Femur (tissue), 1 donor: ENCODE measurements at regions not wholly inside any gene's neighbourhood (a gene's known extent, or its start where the extent isn't known, plus 50 kb on each side); places are given as distances from the start of the nearest gene placed in this dataset.

Experiments
- DNase-seq: peaks from one replicate; pipeline ENCODE4 v3.0.0-alpha.2; 2017

- no peak for DNase-seq
Measured at GRCh38 chr1:55839626-55840025, 624.5 kb upstream of the USP24 start.

GRCh38 chr1:55839221-55839620, 624.1 kb upstream of the USP24 start:
- DNase-seq, result no peak

DNA sequence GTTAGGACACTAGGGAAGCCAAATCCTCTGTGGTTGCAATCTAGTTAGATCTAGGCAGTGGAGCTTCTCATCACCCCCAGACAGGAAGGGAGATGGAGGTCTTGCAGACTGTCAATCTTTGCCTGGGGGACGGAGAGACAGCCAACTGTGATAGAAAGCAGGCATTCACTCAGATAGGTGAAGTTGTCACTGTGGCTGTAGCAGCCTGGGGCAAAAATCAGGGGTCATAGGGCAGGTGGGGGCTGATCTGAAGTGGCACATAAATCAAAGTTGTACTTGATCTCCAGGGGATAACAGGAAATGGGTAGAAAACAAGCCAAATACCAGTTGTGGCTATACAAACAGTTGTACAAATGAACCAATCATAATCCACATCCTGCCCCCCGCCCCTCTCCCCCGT, 620.9 kb upstream of the USP24 start:
- DNase-seq, result no peak

DNA sequence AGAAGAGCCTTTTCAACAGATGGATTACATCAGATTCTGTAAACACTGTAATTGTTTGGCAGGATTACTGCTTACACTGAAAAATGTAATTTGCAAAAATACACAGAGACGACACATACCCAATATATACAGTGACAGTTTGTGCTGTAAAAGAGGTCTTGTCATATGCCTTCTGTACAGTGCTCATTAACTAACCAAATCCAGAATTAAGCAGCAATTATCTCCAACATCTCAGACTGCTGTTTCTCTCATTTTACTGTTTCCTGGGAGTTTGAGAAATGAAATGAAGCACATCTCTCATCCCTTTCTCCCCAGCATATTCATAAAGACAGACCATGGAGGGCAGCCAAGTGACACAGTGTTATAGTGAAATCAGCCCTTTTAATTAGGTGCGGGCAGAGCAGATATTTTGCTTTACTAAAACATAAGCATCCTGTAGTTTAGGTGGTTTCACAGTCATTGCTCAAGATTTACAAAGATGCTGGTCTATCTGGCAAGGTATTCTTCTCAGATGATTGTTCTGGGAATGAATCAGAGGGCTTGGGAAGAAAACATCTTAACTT, 618.4 kb upstream of the USP24 start:
- DNase-seq, result no peak

GRCh38 chr1:55831759-55832158, 616.6 kb upstream of the USP24 start:
- DNase-seq, result no peak

GRCh38 chr1:55828044-55828443, 612.9 kb upstream of the USP24 start:
- DNase-seq, result no peak

- no peak for DNase-seq
Measured at GRCh38 chr1:55827350-55827749, 612.2 kb upstream of the USP24 start.

- DNase-seq, result no peak
Measured at GRCh38 chr1:55826381-55827080, 611.4 kb upstream of the USP24 start.

DNA sequence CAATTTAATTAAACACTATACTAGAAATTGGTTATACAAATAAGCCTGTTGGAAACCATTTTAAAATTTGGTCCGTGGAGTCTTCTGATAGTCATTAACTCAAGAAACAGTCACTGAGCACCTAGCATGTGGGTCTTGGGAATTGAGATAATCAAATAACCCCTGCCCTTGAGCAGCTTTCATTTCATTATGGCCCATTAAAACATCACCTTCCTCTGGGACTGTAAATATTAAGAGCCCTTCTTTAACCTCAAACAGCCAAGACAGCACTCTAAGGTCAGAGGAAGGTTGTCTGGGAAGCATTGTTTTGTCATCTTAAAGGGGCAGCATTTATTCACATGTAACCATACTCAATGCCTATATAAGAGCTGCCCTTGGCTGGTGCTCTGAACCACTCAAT, 610.3 kb upstream of the USP24 start:
- DNase-seq, result no peak

- DNase-seq, result no peak
Measured at GRCh38 chr1:55824251-55824640, 609.1 kb upstream of the USP24 start.

GRCh38 chr1:55823541-55824250, 608.5 kb upstream of the USP24 start:
- DNase-seq, result no peak

DNA sequence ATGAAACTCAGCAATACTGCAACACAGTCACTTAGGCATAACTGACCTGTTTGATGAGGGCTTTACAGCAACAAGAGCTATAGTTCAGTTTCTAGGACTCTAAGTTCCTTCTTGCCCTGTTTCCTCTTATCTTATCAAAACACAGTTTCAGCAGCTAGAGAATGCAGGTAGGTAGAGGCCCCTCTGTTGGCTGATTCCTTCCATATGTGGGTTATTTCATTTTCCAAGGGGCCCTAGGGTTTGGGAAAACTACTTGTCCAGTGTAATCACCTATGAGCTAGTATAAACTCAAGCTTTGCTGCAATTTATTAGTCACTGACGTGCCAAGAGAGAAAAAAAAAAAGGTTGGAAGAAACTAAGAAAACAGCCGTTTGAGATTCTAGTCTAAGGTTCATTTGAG, 607.7 kb upstream of the USP24 start:
- no peak for DNase-seq

GRCh38 chr1:55821234-55821633, 606.1 kb upstream of the USP24 start:
- no peak for DNase-seq

GRCh38 chr1:55820501-55820900, 605.3 kb upstream of the USP24 start:
- no peak for DNase-seq

DNA sequence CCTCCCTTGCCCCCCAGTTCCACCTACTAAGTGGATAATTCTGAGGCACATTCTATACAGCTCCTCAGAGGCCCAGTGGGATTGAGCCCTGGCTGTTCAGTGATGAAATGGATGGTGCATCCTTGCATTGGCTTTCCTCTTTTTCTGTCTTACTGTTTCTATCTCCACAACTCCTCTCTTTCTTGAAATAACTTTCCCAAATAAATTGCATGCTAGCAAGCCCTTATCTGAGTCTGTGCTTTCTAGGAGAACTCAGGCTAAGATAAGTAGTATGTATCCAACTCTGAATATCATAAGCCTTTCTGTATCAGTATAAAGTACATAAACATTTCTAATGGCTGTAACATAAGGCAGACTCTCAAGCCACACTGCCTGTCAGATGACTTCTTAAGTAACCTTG, 603.8 kb upstream of the USP24 start:
- no peak for DNase-seq

GRCh38 chr1:55816456-55817426, 601.6 kb upstream of the USP24 start:
- DNase-seq, result peak; percentile 41

DNA sequence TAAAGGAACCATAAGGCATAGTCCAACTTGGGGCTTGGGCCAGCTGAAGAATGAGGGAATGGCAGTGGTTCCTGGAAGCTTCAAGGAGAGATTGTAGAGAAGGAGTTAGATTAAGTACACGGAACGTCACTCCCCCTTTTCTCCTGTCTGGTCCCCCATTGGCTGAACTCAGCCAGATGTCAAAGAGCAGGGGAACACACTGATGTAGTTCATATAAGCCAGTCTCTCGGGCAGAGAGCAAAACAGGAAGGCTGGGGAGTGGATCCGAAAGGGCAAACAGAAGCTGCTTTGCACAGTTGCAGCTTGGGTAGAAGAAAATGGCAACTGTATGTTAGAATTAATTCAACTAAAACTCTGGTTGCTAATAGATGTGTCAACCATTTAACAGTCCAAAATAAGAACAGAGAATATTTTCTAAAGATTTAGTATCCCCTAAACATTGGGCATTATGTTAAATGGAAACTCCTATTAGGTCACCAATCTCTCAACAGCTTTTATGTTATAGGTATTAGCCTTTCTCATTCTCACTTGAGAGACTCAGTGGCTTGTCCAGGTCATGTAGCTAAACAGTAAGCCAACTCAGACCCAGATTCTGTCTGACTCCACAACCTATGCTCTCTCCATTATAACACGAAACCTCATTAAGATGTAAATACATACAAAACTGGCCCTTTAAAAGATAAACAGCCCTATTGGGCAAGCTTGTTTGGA, 600.7 kb upstream of the USP24 start:
- DNase-seq, result no peak

- no peak for DNase-seq
Measured at GRCh38 chr1:55814967-55815366, 599.8 kb upstream of the USP24 start.

DNA sequence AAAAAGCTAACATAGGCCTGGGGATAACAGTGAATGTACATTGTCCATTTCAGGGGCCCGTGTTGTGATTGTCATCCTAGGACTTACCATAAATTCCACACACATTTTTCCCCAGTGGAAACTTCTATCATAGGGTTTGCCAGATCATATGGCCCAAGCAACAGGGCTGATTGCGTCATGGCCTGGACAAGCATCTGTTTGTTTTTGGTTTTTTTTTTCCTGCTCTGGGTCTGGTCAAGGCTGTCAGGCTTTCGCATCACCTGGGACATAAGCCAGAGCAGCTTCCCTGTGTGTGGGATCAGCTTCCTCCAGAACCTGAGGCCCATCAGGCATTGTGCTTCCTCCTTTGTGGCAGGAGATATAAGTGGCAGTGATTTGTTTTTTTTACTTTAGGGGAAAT, 598.5 kb upstream of the USP24 start:
- DNase-seq, result peak; percentile 48

- no peak for DNase-seq
Measured at GRCh38 chr1:55812281-55812680, 597.1 kb upstream of the USP24 start.

- no peak for DNase-seq
Measured at GRCh38 chr1:55808263-55808662, 593.1 kb upstream of the USP24 start.

GRCh38 chr1:55803429-55803828, 588.3 kb upstream of the USP24 start:
- no peak for DNase-seq

GRCh38 chr1:55801481-55801880, 586.3 kb upstream of the USP24 start:
- no peak for DNase-seq
